T-helper 17 cell (primary cell): ENCODE measurements at regions not wholly inside any gene's neighbourhood (a gene's known extent, or its start where the extent isn't known, plus 50 kb on each side); places are given as distances from the start of the nearest gene placed in this dataset.

Experiments used
- ATAC-seq: fragments of 150-1000 bp; cut with Tn5 transposase; 2 replicates; pipeline ENCODE4 v1.10.0; 2021; ENCODE audit warnings: mild to moderate bottlenecking, moderate library complexity
- DNase-seq, 3 donors: peaks; one replicate each; pipeline versions ENCODE4 v3.0.0 to v3.0.0-alpha.2; 2020 to 2021
- H3K9me3 ChIP-seq: one replicate; pipeline ENCODE4 v1.7.0; 2013; ENCODE audit warnings: low read length, mild to moderate bottlenecking; ENCODE audit not compliant: control insufficient read depth, poor library complexity, severe bottlenecking
- H3K27ac Mint-ChIP-seq: one replicate; pipeline ENCODE4 v1.8.0; 2022; ENCODE audit warnings: mild to moderate bottlenecking, moderate library complexity, mixed read lengths
- H3K27me3 Mint-ChIP-seq: one replicate; pipeline ENCODE4 v1.8.0; 2022; ENCODE audit warnings: mixed read lengths
- H3K36me3 Mint-ChIP-seq: one replicate; pipeline ENCODE4 v1.8.0; 2022; ENCODE audit warnings: low read depth, mixed read lengths
- H3K4me1 Mint-ChIP-seq: one replicate; pipeline ENCODE4 v1.8.0; 2022; ENCODE audit warnings: mild to moderate bottlenecking, mixed read lengths
- H3K4me3 Mint-ChIP-seq: one replicate; pipeline ENCODE4 v1.8.0; 2022; ENCODE audit warnings: mild to moderate bottlenecking, moderate library complexity, mixed read lengths

- no peak overlapping the region for H3K4me3 Mint-ChIP-seq
Observed at GRCh38 chr6:151709329-151709728, 98.2 kb upstream of the ESR1 start.

GRCh38 chr6:151716526-151716932 is 91.0 kb upstream of the ESR1 start:
- DNase-seq: no peak
- ATAC-seq: no peak
- no peak overlapping the region for H3K27ac Mint-ChIP-seq

More at GRCh38 chr6:151709329-151709728, 98.2 kb upstream of the ESR1 start:
- H3K36me3 Mint-ChIP-seq: peaks cover 3% of the 10 kb centered on the region
- peaks cover 2% of the 10 kb centered on the region for H3K9me3 ChIP-seq
- DNase-seq (no peak), ATAC-seq (no peak)
- H3K4me1 Mint-ChIP-seq: peaks cover 2% of the 10 kb centered on the region
- peaks cover 6% of the 10 kb centered on the region for H3K27me3 Mint-ChIP-seq
- H3K27ac Mint-ChIP-seq: no peak overlapping the region

GRCh38 chr6:151719070-151719469 is 88.4 kb upstream of the ESR1 start:
- DNase-seq: no peak
- H3K9me3 ChIP-seq: no peaks in the 10 kb centered on the region
- peaks cover 6% of the 10 kb centered on the region for H3K27me3 Mint-ChIP-seq
- no peak overlapping the region for H3K4me3 Mint-ChIP-seq
- H3K36me3 Mint-ChIP-seq: peaks cover 6% of the 10 kb centered on the region
- H3K27ac Mint-ChIP-seq: no peak overlapping the region
- H3K4me1 Mint-ChIP-seq: peaks cover 3% of the 10 kb centered on the region
- no peak for ATAC-seq

More at GRCh38 chr6:151716526-151716932, 91.0 kb upstream of the ESR1 start:
- H3K36me3 Mint-ChIP-seq: peaks cover 6% of the 10 kb centered on the region
- peaks cover 2% of the 10 kb centered on the region for H3K9me3 ChIP-seq
- no peaks in the 10 kb centered on the region for H3K27me3 Mint-ChIP-seq
- H3K4me3 Mint-ChIP-seq: no peak overlapping the region
- H3K4me1 Mint-ChIP-seq: no peaks in the 10 kb centered on the region

- Mint-ChIP-seq H3K4me3 (no peak overlapping the region), H3K4me1 (peaks cover 3% of the 10 kb centered on the region), H3K27ac (no peak overlapping the region), H3K27me3 (peaks cover 6% of the 10 kb centered on the region), H3K36me3 (peaks cover 3% of the 10 kb centered on the region)
- ATAC-seq: no peak
- DNase-seq: no peak
- no peaks in the 10 kb centered on the region for H3K9me3 ChIP-seq
Observed at GRCh38 chr6:151721146-151721545, 86.3 kb upstream of the ESR1 start.

GRCh38 chr6:151721671-151722070 is 85.8 kb upstream of the ESR1 start:
- H3K27ac Mint-ChIP-seq: no peak overlapping the region
- peaks cover 3% of the 10 kb centered on the region for H3K36me3 Mint-ChIP-seq
- H3K4me1 Mint-ChIP-seq: peaks cover 3% of the 10 kb centered on the region
- no peak overlapping the region for H3K4me3 Mint-ChIP-seq
- ATAC-seq (no peak), DNase-seq (no peak)
- H3K27me3 Mint-ChIP-seq: peaks cover 6% of the 10 kb centered on the region
- H3K9me3 ChIP-seq: no peaks in the 10 kb centered on the region

GRCh38 chr6:151722342-151722741 is 85.1 kb upstream of the ESR1 start:
- peaks cover 3% of the 10 kb centered on the region for H3K36me3 Mint-ChIP-seq
- no peak overlapping the region for H3K4me3 Mint-ChIP-seq
- ATAC-seq (no peak), DNase-seq (no peak)
- peaks cover 3% of the 10 kb centered on the region for H3K4me1 Mint-ChIP-seq
- no peak overlapping the region for H3K27ac Mint-ChIP-seq
- no peaks in the 10 kb centered on the region for H3K9me3 ChIP-seq
- peaks cover 6% of the 10 kb centered on the region for H3K27me3 Mint-ChIP-seq

- peaks cover 6% of the 10 kb centered on the region for H3K27me3 Mint-ChIP-seq
- H3K9me3 ChIP-seq: no peaks in the 10 kb centered on the region
- H3K27ac Mint-ChIP-seq: no peak overlapping the region
- H3K4me3 Mint-ChIP-seq: no peak overlapping the region
- ATAC-seq: peak; percentile 60
- H3K4me1 Mint-ChIP-seq: peaks cover 3% of the 10 kb centered on the region
- H3K36me3 Mint-ChIP-seq: peaks cover 3% of the 10 kb centered on the region
- no peak for DNase-seq
Observed at GRCh38 chr6:151723152-151723551, 84.3 kb upstream of the ESR1 start.

- no peaks in the 10 kb centered on the region for H3K36me3 Mint-ChIP-seq
- H3K4me1 Mint-ChIP-seq: peaks cover 2% of the 10 kb centered on the region
- DNase-seq: no peak
- no peaks in the 10 kb centered on the region for H3K27me3 Mint-ChIP-seq
- H3K9me3 ChIP-seq: no peaks in the 10 kb centered on the region
- H3K27ac Mint-ChIP-seq: no peak overlapping the region
- no peak overlapping the region for H3K4me3 Mint-ChIP-seq
- no peak for ATAC-seq
Observed at GRCh38 chr6:151729829-151730495, 77.5 kb upstream of the ESR1 start.

- no peak overlapping the region for H3K4me3 Mint-ChIP-seq
- no peaks in the 10 kb centered on the region for H3K27me3 Mint-ChIP-seq
- DNase-seq (no peak), ATAC-seq (no peak)
- H3K36me3 Mint-ChIP-seq: no peaks in the 10 kb centered on the region
- no peak overlapping the region for H3K27ac Mint-ChIP-seq
- H3K4me1 Mint-ChIP-seq: peaks cover 2% of the 10 kb centered on the region
- no peaks in the 10 kb centered on the region for H3K9me3 ChIP-seq
Observed at GRCh38 chr6:151730496-151730870, 77.0 kb upstream of the ESR1 start.

GRCh38 chr6:151731313-151731712 is 76.2 kb upstream of the ESR1 start:
- no peaks in the 10 kb centered on the region for H3K9me3 ChIP-seq
- Mint-ChIP-seq H3K27me3 (no peaks in the 10 kb centered on the region), H3K4me1 (peaks cover 2% of the 10 kb centered on the region), H3K36me3 (no peaks in the 10 kb centered on the region), H3K27ac (no peak overlapping the region), H3K4me3 (no peak overlapping the region)
- ATAC-seq (no peak), DNase-seq (no peak)

GRCh38 chr6:151733680-151734320 is 73.7 kb upstream of the ESR1 start:
- Mint-ChIP-seq H3K27ac (no peak overlapping the region), H3K36me3 (no peaks in the 10 kb centered on the region), H3K4me1 (peaks cover 2% of the 10 kb centered on the region), H3K4me3 (no peak overlapping the region), H3K27me3 (no peaks in the 10 kb centered on the region)
- DNase-seq (no peak), ATAC-seq (no peak)
- H3K9me3 ChIP-seq: no peaks in the 10 kb centered on the region

- H3K27ac Mint-ChIP-seq: no peak overlapping the region
- H3K4me3 Mint-ChIP-seq: no peak overlapping the region
- no peaks in the 10 kb centered on the region for H3K9me3 ChIP-seq
- H3K4me1 Mint-ChIP-seq: no peaks in the 10 kb centered on the region
- peaks cover 11% of the 10 kb centered on the region for H3K27me3 Mint-ChIP-seq
- DNase-seq: no peak
- no peak for ATAC-seq
- peaks cover 4% of the 10 kb centered on the region for H3K36me3 Mint-ChIP-seq
Observed at GRCh38 chr6:151738267-151738666, 69.2 kb upstream of the ESR1 start.

- peaks cover 11% of the 10 kb centered on the region for H3K27me3 Mint-ChIP-seq
- H3K4me1 Mint-ChIP-seq: no peaks in the 10 kb centered on the region
- H3K9me3 ChIP-seq: no peaks in the 10 kb centered on the region
- DNase-seq: no peak
- no peak overlapping the region for H3K27ac Mint-ChIP-seq
- no peak for ATAC-seq
- H3K36me3 Mint-ChIP-seq: peaks cover 6% of the 10 kb centered on the region
- H3K4me3 Mint-ChIP-seq: no peak overlapping the region
Observed at GRCh38 chr6:151738960-151739359, 68.5 kb upstream of the ESR1 start.

- Mint-ChIP-seq H3K4me3 (no peak overlapping the region), H3K27me3 (peaks cover 11% of the 10 kb centered on the region), H3K27ac (no peak overlapping the region), H3K4me1 (no peaks in the 10 kb centered on the region), H3K36me3 (peaks cover 8% of the 10 kb centered on the region)
- DNase-seq (no peak), ATAC-seq (no peak)
- no peaks in the 10 kb centered on the region for H3K9me3 ChIP-seq
Observed at GRCh38 chr6:151740820-151741219, 66.7 kb upstream of the ESR1 start.
